ENCODE measurements at regions not wholly inside any gene's neighbourhood (a gene's known extent, or its start where the extent isn't known, plus 50 kb on each side); places are given as distances from the start of the nearest gene placed in this dataset.

DNA sequence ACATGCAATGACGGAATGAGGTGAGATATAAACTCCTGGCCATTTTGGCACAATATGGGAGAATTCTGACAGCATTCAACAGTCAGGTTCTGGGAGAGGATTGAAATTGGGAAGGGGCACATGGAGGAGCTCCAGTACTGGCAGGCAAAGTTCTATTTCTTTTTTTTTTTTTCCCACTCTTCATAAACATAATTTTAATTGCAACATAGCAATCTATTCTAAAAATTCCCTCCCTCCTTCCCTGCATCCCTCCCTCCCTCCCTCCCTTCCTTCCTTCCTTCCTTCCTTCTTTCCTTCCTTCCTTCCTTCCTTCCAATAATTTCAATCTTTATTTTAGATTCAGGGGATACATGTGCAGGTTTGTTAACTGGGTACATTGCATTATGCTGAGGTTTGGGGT, 93.2 kb downstream of the PTCSC3 start:
- no peaks in the 10 kb centered on the region for H3K9me3 Mint-ChIP-seq
- no peak for DNase-seq (ENCODE audit: low spot score in 2 of 2)
- no peak overlapping the region for H3K27ac Mint-ChIP-seq (ENCODE audit: low read depth)
- no peaks in the 10 kb centered on the region for H3K4me1 Mint-ChIP-seq
- no peaks in the 10 kb centered on the region for H3K27me3 Mint-ChIP-seq
- ATAC-seq (replicated peaks; ENCODE audit: extremely low read depth, poor library complexity, severe bottlenecking), result no peak
- no peak overlapping the region for H3K4me3 Mint-ChIP-seq
- H3K36me3 Mint-ChIP-seq (ENCODE audit: insufficient read depth), result no peaks in the 10 kb centered on the region

DNA sequence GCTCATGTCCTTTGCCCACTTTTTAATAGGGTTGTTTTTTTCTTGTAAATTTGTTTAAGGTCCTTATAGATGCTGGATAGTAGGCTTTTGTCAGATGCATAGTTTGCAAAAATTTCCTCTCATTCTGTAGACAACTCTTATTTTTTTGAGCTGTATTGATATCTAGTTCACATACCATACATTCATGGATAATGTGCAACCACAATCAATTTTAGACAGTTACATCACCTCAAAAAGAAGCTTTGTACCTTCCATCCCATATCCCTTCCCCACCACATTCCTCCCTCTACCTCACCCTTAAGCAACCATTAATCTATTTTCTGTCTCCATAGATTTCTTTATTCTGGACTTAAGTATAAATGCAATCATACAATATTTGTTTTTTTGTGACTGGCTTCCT, 98.4 kb downstream of the PTCSC3 start:
- DNase-seq (ENCODE audit: low spot score in 2 of 2) (no peak), ATAC-seq (replicated peaks; ENCODE audit: extremely low read depth, poor library complexity, severe bottlenecking) (no peak)
- no peaks in the 10 kb centered on the region for H3K36me3 Mint-ChIP-seq (ENCODE audit: insufficient read depth)
- H3K27me3 Mint-ChIP-seq, result no peaks in the 10 kb centered on the region
- no peaks in the 10 kb centered on the region for H3K9me3 Mint-ChIP-seq
- no peaks in the 10 kb centered on the region for H3K4me1 Mint-ChIP-seq
- no peak overlapping the region for H3K27ac Mint-ChIP-seq (ENCODE audit: low read depth)
- no peak overlapping the region for H3K4me3 Mint-ChIP-seq

DNA sequence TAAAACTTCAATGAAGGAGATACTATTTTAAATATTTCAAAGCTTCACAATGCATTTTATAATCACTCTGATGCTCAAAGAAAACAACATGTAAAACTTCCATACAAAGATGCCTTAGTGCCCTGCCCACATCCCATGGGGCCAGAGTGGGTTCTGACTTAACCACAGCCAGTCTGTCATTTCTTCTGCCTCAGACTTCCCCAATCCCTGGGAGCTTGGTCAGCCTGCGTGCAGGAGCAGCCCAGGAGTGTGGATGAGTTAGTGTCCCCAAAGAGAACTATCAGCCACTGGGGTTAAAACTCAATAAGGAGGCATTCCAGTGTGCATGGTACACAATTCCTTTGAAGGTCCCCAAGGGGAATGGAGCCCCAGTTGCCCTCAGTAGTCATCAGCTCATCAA, 100.3 kb downstream of the PTCSC3 start:
- no peak for DNase-seq (ENCODE audit: low spot score in 2 of 2)
- H3K4me1 Mint-ChIP-seq, result no peaks in the 10 kb centered on the region
- H3K27me3 Mint-ChIP-seq, result no peaks in the 10 kb centered on the region
- H3K4me3 Mint-ChIP-seq, result no peak overlapping the region
- no peak for ATAC-seq (replicated peaks; ENCODE audit: extremely low read depth, poor library complexity, severe bottlenecking)
- H3K27ac Mint-ChIP-seq (ENCODE audit: low read depth), result no peak overlapping the region
- no peaks in the 10 kb centered on the region for H3K9me3 Mint-ChIP-seq
- no peaks in the 10 kb centered on the region for H3K36me3 Mint-ChIP-seq (ENCODE audit: insufficient read depth)

DNA sequence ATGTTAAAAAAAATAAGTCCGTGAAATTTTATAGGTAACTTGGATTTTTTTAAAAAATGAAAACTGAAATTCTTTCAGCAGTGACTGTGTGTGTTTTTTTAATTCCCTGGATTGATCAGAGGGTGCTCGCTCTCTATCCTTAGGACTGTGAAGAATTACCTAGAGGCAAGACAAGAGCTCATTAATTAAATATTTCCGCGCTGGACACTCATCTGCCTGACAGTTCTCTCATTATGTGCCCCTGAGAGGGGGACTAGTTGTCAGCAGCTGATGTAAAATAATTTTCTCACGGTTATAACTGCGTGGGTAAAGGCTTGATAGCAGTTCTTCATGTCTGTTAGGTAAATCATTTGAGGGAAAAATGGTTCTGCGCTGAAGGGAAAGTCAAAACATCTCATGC, 101.3 kb downstream of the PTCSC3 start:
- H3K4me3 Mint-ChIP-seq, result no peak overlapping the region
- no peaks in the 10 kb centered on the region for H3K36me3 Mint-ChIP-seq (ENCODE audit: insufficient read depth)
- DNase-seq (ENCODE audit: low spot score in 2 of 2), result no peak
- ATAC-seq (replicated peaks; ENCODE audit: extremely low read depth, poor library complexity, severe bottlenecking), result no peak
- H3K27ac Mint-ChIP-seq (ENCODE audit: low read depth), result no peak overlapping the region
- H3K9me3 Mint-ChIP-seq, result no peaks in the 10 kb centered on the region
- no peaks in the 10 kb centered on the region for H3K27me3 Mint-ChIP-seq
- no peaks in the 10 kb centered on the region for H3K4me1 Mint-ChIP-seq

DNA sequence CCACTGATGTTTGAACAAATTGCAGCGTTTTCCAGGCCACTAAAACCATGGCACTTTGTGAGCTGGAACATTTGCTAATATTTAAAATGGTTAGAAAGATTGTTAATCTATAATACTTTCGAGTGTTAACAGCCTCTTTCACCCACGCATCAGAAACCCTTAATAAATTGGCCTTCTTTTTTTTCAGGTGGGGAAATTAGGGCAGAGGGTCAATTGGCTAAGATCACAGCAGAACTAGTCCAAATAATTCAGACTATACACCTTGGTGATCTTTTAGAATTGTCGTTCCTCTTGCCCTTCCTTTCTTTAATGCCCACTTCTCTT, 105.8 kb downstream of the PTCSC3 start:
- Mint-ChIP-seq H3K4me3 (no peak overlapping the region), H3K36me3 (ENCODE audit: insufficient read depth) (no peaks in the 10 kb centered on the region), H3K4me1 (no peaks in the 10 kb centered on the region), H3K9me3 (no peaks in the 10 kb centered on the region), H3K27me3 (no peaks in the 10 kb centered on the region), H3K27ac (ENCODE audit: low read depth) (no peak overlapping the region)
- DNase-seq (ENCODE audit: low spot score in 2 of 2) (no peak), ATAC-seq (replicated peaks; ENCODE audit: extremely low read depth, poor library complexity, severe bottlenecking) (no peak)

DNA sequence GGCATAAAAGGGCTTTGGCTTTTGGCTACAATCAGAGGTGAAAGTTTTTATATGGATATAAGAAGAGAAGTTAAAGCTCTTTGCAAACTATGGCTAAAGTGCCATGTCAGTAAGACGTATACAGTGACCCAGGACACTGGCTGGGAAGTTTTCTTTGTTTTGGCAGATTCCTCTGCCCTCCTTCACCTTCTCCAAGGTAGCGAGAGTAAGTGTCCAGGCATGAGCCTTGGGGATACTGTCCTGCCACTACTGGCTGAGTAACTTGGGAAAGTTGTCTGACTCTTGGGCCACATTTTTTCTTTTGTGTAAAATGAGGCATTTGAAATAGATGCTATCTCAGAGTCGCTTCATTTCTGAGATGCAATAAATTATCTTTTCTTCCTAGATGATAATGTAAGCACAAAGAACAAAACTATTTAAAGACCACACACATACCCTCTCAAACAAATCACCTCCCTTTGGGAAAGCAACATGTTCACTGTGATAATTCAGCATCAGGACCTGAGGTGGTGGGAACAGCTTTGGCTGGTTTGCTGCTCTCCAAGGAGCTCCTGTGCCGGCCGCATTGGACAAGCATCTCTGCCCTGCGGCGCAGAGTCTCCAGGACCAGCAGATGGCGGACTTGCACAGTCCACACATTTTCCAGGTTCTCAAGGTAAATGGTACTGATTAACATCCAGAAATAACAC, 106.3 kb downstream of the PTCSC3 start:
- H3K4me1 Mint-ChIP-seq, result no peaks in the 10 kb centered on the region
- no peaks in the 10 kb centered on the region for H3K36me3 Mint-ChIP-seq (ENCODE audit: insufficient read depth)
- H3K27ac Mint-ChIP-seq (ENCODE audit: low read depth), result no peak overlapping the region
- no peak for ATAC-seq (replicated peaks; ENCODE audit: extremely low read depth, poor library complexity, severe bottlenecking)
- H3K27me3 Mint-ChIP-seq, result peaks cover 2% of the 10 kb centered on the region
- no peaks in the 10 kb centered on the region for H3K9me3 Mint-ChIP-seq
- no peak for DNase-seq (ENCODE audit: low spot score in 2 of 2)
- no peak overlapping the region for H3K4me3 Mint-ChIP-seq

DNA sequence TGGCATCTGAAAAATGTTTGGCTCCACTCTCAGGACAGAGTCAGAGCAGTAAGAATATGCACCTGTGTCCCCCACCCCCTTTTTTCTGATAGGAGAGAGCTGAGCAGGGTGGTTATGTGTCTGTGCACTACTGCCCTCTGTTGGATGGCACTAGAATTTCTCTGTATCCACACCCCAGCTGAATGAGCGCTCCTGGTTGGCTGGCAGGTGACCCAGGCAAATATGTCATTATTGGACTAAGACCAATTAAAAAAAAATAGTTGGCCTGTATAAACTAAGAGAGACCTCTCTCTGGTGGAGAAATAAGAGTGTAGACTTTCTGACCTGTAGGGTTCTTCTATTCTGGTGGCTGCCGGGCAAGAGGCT, 107.0 kb downstream of the PTCSC3 start:
- H3K27ac Mint-ChIP-seq (ENCODE audit: low read depth), result no peak overlapping the region
- H3K27me3 Mint-ChIP-seq, result peaks cover 9% of the 10 kb centered on the region
- H3K4me3 Mint-ChIP-seq, result no peak overlapping the region
- H3K4me1 Mint-ChIP-seq, result no peaks in the 10 kb centered on the region
- H3K9me3 Mint-ChIP-seq, result no peaks in the 10 kb centered on the region
- H3K36me3 Mint-ChIP-seq (ENCODE audit: insufficient read depth), result no peaks in the 10 kb centered on the region
- no peak for ATAC-seq (replicated peaks; ENCODE audit: extremely low read depth, poor library complexity, severe bottlenecking)
- DNase-seq (ENCODE audit: low spot score in 2 of 2), result no peak

DNA sequence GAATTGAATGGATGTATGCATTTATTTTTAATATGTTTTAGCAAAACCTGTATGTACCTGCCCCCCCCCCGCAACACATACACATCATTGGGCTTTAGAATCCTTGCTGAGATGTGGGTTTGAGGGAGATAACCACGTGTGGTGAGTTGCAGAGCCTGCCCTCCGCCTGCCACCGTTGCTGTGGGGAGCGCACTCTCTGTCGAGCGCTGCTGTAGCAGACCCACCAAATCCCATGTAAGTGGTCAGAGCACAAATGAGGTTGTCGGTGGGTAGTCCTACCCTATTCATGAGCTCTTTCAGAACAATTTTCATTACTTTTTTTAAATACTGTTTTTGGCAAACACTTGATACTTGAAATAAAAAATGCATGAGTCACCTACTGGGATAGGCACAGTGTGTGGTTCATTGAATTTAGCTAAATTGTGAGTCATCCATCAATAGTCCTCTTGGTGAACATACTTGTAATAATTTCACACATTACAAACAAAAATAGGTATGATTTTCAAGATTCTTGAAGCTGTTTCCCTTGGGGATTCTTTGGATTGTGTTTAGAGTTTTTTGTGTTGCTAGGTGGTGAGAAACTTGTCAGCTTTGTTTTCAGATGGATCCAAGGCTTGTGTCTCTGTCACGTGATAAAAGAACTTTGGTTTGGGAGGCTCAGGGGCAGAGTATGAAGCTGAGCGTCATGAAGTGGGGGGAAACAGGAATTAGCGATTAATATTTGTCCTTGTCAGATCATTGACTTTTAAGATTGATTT, 107.6 kb downstream of the PTCSC3 start:
- DNase-seq (ENCODE audit: low spot score in 2 of 2), result no peak

DNA sequence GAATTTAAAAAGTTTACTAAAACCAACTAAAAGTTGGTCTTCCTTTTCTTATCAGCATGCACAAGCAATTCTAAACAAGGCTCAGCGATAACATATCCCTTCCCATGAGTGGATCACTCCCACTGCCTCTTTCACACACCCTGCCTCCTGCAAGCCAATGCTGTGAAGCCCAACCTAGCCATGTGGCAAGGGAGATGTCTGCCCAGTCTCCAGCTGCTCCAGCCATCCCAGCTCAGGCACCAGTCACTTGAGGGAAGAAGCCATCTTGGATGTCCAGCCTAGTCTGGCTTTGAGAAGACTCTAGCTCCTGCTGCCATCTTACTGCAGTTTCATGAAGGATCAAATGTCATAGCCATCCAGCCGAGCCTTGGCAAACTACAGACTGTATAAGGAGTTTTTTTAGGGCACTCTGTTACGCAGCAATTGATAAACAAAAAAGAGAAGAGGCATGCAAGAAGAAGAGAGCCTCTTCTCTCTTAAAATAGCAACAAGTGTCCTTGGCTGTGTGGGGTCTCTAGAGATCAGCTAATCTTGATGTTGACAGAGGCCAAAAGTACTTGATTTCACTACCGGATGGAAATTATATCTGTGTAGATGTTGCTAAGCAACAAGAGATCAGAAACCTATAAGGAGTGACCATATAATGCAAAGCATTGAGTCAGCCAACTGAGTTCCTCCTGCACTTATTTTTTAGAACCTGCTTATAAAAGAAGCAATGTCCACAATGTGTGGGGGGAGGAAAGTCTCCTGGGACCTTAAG, 108.9 kb downstream of the PTCSC3 start:
- no peaks in the 10 kb centered on the region for H3K4me1 Mint-ChIP-seq
- peaks cover 20% of the 10 kb centered on the region for H3K27me3 Mint-ChIP-seq
- H3K27ac Mint-ChIP-seq (ENCODE audit: low read depth), result no peak overlapping the region
- ATAC-seq (replicated peaks; ENCODE audit: extremely low read depth, poor library complexity, severe bottlenecking) (no peak), DNase-seq (ENCODE audit: low spot score in 2 of 2) (no peak)
- no peaks in the 10 kb centered on the region for H3K9me3 Mint-ChIP-seq
- no peak overlapping the region for H3K4me3 Mint-ChIP-seq
- no peaks in the 10 kb centered on the region for H3K36me3 Mint-ChIP-seq (ENCODE audit: insufficient read depth)

More for the DNA sequence above, 107.6 kb downstream of the PTCSC3 start:
- Mint-ChIP-seq H3K4me3 (no peak overlapping the region), H3K36me3 (ENCODE audit: insufficient read depth) (no peaks in the 10 kb centered on the region), H3K4me1 (no peaks in the 10 kb centered on the region), H3K27me3 (peaks cover 9% of the 10 kb centered on the region), H3K9me3 (no peaks in the 10 kb centered on the region), H3K27ac (ENCODE audit: low read depth) (no peak overlapping the region)
- ATAC-seq (replicated peaks; ENCODE audit: extremely low read depth, poor library complexity, severe bottlenecking), result no peak

DNA sequence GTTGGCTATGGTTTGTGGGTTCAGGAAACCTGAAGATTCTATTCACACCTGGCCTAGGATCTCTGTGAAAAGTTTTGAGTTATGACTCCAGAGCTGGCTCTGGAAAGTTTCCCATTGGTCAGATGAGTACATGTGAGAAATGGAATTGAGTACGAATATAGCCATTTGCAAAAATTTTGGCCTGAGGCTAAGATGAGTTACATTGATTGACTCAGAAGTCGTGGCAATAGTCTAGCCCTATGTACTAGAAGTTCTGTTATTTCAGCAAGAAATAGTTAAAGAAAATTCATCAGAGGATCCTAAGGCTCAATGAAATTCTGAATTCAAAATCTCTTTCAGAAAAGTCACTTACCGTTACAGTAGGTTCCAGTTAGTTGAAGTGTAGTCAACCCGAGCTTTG, 109.9 kb downstream of the PTCSC3 start:
- no peak overlapping the region for H3K27ac Mint-ChIP-seq (ENCODE audit: low read depth)
- H3K4me3 Mint-ChIP-seq, result no peak overlapping the region
- H3K9me3 Mint-ChIP-seq, result no peaks in the 10 kb centered on the region
- ATAC-seq (replicated peaks; ENCODE audit: extremely low read depth, poor library complexity, severe bottlenecking) (no peak), DNase-seq (ENCODE audit: low spot score in 2 of 2) (no peak)
- H3K36me3 Mint-ChIP-seq (ENCODE audit: insufficient read depth), result no peaks in the 10 kb centered on the region
- H3K27me3 Mint-ChIP-seq, result peaks cover 30% of the 10 kb centered on the region
- H3K4me1 Mint-ChIP-seq, result no peaks in the 10 kb centered on the region

DNA sequence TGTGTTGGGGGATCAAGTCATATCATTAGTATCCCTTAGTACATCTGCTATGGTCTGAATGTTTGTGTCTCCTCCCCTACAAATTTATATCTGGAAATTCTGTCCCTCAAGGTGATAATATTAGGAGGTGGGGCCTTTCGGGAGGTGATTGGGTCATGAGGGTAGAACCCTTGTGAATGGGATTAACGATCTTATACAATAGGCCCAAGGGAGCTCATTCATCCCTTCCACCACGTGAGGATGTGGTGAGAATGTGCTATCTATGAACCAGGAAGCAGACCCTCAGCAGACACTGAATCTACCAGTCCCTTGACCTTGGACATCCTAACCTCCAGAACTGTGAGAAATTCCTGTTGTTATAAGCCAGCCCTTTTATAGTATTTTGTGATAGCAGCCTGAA, 110.7 kb downstream of the PTCSC3 start:
- peaks cover 36% of the 10 kb centered on the region for H3K27me3 Mint-ChIP-seq
- H3K9me3 Mint-ChIP-seq, result no peaks in the 10 kb centered on the region
- no peak for DNase-seq (ENCODE audit: low spot score in 2 of 2)
- no peak overlapping the region for H3K4me3 Mint-ChIP-seq
- no peak for ATAC-seq (replicated peaks; ENCODE audit: extremely low read depth, poor library complexity, severe bottlenecking)
- no peaks in the 10 kb centered on the region for H3K36me3 Mint-ChIP-seq (ENCODE audit: insufficient read depth)
- no peak overlapping the region for H3K27ac Mint-ChIP-seq (ENCODE audit: low read depth)
- H3K4me1 Mint-ChIP-seq, result no peaks in the 10 kb centered on the region

DNA sequence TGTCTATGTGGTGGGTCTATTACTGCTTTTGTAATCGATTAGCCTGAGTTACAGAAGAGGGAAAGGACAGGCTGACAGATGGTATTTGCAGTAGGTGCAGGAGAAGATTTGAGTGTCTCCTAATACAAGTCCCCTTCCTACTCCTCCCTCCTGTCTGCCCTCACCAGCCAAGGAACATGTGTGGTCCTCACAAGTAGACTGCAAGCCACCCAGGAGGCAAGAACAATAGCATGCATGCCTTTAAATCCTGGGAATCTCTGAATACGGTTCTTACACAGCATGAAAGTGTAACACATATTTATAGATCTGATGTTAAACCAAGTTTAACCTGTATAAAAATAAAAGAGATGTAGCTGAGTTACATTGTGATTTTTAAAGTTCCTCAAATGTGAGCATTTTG, 117.0 kb downstream of the PTCSC3 start:
- no peak overlapping the region for H3K27ac Mint-ChIP-seq (ENCODE audit: low read depth)
- H3K4me1 Mint-ChIP-seq, result no peaks in the 10 kb centered on the region
- peaks cover 48% of the 10 kb centered on the region for H3K27me3 Mint-ChIP-seq
- DNase-seq (ENCODE audit: low spot score in 2 of 2), result no peak
- H3K9me3 Mint-ChIP-seq, result no peaks in the 10 kb centered on the region
- no peak overlapping the region for H3K4me3 Mint-ChIP-seq
- no peaks in the 10 kb centered on the region for H3K36me3 Mint-ChIP-seq (ENCODE audit: insufficient read depth)
- no peak for ATAC-seq (replicated peaks; ENCODE audit: extremely low read depth, poor library complexity, severe bottlenecking)
